GM19239 (cell line): ENCODE measurements at regions not wholly inside any gene's neighbourhood (a gene's known extent, or its start where the extent isn't known, plus 50 kb on each side); places are given as distances from the start of the nearest gene placed in this dataset.

Experiments used
- DNase-seq: peaks from one replicate; pipeline ENCODE4 v3.0.0; 2011; ENCODE audit warnings: low spot score; ENCODE audit not compliant: insufficient read length
- FAIRE-seq: peaks from 2 replicates; lab custom pipeline; 2011; peaks lifted over from hg19 to GRCh38; lab: Jason Lieb, UNC

DNA sequence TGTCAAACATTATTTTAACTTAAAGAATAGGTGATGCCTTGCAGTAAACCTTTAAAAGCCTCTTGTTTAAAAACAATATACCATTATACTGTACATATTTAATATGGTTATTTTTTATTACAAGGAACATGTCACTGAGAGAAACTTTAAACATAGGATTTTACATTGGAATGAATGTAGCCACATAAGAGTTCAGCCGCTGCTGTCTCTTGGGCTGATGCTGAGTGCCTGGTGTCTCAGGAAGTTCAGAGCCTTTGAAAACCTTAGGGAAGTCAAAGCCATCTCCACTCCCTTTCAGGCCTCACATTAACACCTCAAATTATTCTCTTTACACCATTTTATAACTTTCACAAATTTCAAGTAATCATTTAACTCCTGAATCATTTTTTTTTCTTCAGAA, 93.5 kb upstream of the DKK2 start:
- DNase-seq (no peak), FAIRE-seq (no peak)

DNA sequence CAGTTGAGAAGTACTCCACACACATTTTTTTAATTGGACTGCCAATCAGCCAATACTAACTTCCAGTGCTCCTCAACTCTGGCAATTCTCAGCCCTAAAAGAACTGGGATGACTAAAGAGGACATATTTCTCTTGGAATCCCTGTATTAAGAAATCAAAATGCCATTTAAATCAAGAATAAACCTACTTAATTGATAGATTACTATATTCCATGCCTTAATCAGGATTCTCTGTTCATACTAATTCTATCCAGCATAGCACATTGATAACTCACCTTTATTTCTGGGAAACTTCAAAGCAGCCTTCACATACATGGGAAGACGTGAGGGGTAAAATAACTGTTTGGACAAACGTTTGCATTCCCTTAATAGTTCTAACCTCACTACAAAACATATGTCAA, 93.0 kb upstream of the DKK2 start:
- DNase-seq (no peak), FAIRE-seq (no peak)

DNA sequence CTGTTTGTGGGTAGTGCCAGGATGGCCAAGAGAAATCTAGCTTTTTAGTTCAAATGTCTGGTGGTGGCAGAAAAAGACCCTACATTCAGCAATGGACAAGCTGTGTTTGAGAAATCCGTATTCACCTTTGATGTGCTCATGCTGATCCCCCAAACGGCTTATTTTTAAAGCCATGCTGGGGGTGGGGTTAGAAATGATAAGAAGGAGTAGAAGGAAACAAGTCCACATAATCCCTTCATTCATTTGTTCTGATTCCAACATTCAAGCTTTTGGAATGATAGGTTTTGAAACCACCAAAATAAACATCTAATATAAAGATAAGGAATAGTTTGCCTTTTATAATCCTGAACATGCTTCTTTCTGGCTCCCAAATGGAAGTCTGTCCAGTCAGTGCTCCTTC, 92.0 kb upstream of the DKK2 start:
- FAIRE-seq: no peak

DNA sequence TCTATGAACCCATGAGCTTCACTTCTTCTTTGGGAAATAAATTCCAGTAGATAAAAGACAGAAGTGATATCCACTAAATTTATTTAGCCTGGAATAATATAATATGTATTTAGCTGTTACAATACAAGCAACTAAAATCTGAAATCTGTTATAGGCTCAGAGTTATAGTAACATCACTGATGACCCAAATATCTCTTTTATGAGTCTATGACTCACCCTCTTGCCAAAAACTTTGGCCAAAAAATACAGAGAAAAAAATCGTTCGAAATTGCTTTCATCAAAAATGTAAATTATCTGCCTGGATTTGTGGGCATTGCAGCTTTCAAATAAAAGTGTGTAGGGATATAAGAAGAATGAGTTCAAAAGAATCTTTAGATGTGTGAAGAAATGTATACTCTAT, 89.4 kb upstream of the DKK2 start:
- DNase-seq (no peak), FAIRE-seq (no peak)

More for the DNA sequence above, 92.0 kb upstream of the DKK2 start:
- DNase-seq: no peak

DNA sequence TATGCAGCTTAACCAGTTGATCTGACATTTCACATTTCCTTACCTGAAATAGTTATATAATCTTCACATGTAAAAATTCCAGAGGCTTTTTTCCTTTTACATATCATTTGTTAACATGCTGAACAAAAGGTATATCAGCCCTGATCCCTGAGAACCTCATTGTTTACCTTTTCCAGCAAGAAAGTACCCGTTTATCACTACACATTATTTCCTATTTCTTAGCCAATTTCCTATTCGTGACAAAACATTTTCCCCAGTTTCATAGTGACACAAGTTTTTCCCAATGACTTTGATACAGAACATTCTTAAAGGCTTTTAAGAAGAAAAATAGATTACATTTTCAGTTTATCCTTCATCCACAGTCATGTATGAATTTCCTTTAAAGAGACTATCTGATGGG, 86.6 kb upstream of the DKK2 start:
- FAIRE-seq (no peak), DNase-seq (no peak)

DNA sequence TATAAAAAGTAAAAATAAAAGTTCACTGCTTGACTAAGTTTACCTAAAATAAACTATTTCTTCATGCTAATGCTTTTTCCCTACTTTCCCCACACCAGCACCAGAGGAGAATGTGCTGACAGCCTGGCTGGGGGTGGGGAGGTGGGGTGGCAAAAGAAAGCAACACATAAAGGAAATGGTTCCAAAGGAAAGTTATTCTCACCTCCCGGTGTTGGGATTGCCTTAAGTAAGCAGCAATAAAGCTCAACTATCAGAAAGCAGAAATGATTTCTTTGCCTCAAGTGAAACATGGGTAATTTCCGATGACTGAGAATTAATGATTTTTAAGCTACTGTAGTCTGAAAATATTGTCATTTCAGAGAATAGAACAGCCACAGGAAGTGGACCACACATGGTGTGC, 84.5 kb upstream of the DKK2 start:
- no peak for DNase-seq
- FAIRE-seq: no peak

DNA sequence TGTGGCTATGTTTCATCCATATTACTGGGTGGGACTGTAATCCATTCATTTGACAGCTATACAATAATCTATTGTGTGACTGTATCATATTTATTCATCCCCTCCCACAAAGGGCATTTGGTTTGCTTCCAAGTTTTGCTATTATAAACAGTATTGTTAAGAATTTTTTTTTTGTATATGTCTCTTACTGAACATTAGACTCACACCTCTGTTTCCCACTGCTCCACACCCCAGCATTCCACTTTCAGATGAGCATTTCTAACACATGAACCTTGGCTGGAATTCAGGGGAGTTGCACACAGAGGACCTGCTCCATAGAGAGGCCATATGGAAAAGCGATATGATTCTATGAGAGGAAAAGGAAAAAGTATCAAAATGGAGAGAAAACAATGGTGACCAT, 81.6 kb upstream of the DKK2 start:
- DNase-seq (no peak), FAIRE-seq (no peak)

DNA sequence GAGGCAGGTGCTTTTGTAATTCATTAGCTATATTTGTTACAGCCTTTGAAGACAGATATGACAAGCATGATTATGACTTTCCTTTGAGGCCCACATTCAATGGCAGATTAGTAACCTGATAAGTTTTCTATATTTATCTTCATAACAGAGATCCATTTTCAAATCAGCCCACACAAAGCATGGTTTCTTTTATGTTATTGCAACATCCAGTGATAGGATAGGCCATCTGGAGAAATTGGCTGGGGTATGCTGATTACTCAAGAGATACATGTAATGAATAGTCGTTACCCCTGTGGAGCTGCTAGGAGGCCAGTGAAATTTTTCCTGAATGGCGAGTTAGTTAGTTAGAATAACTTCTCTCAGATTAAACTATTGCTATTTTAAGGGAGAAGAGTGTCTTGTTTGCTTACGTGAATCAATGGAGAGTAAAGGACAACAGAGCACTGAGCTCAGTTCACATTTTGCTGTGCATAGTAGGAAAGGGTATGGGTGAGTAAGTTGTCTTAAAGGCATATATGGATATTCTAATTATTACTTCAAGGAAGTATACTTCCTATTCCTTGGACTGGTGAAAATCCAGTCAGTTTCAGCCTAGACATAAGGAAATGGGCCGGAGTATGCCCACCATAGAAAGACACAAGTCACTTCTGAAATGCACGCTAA, 79.2 kb upstream of the DKK2 start:
- DNase-seq (no peak), FAIRE-seq (no peak)

DNA sequence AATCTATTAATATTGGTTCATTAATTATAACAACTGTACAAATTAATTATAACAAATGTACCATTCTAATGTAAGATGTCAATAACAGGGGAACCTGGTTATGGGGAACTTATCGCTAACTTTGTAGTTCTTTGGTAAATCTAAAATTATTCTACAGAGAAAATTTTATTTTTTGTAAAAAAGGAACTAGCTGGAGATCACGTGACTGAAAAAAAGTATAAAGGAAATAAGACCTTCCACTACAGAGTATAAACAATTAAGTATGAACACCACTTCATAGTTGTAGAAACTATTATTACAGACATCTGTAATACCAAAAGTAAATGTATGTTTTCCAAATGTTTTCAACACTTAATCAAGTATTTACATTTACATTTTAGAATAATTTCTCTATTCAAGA, 77.9 kb upstream of the DKK2 start:
- DNase-seq (no peak), FAIRE-seq (no peak)

DNA sequence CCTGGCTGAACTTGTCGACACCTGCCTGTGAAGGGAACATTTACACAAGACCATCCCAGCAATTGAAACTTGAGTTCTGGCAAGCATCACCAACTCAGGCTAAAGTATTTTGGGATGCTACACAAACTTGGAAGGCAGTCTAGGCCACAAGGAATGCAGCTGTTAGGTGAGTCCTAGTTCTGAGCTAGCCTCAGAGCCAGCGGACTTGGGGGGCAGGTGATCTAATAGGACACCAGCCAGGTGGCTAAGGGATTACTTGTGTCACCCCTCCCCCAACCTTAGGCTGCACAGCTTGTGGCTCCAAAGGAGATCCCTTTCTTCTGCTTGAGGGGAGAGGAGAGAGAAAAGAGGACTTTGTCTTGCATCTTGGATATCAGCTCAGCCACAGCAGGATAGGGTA, 62.3 kb upstream of the DKK2 start:
- FAIRE-seq (no peak), DNase-seq (no peak)

DNA sequence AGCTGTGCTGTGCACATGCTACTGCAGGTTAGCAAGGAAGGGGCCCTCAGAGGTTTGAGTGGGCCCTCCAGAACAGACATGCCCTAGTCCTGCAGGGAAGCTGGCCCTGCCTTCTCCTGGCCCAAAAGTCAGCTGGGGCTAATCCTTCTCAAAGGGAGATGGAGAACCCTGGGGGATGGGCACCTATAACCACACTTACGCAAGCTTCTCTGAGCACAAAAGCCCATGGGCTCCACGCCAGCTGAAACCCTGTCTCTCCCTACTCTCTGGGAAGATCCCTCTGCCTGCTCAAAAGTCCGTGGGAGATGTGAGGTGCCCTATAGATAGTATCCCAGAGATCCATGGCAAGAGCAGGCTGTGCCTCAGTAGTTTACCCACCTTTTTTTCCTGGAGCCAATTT, 58.9 kb upstream of the DKK2 start:
- FAIRE-seq: no peak
- DNase-seq: no peak

DNA sequence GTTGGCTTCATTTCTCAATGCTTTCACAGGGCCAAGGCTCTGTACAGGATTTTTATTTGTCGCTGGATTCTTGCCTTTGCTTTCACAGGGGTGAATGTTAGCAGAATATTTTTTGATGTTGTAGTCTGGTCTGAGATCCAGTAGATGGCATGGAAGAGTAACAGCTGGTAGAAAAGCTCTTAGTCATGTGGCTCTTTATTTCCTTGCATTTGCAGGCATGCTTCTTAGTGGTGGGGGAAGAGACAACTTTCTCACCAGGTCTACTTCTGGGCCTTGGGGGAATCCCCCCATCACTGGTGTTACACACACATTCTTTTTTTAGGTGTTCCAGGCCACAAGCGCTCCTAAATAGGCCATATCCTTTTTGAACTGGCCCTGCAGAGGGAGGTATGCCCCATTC, 58.2 kb upstream of the DKK2 start:
- FAIRE-seq (no peak), DNase-seq (no peak)
